HG02763 (cell line): ENCODE measurements at regions not wholly inside any gene's neighbourhood (a gene's known extent, or its start where the extent isn't known, plus 50 kb on each side); places are given as distances from the start of the nearest gene placed in this dataset.
"Not testable (repeated sequence)": the region's sequence is repeated elsewhere in the genome, so short reads cannot be mapped to it uniquely, and the experiment has no call there.

Source experiments
- ATAC-seq: cut with Tn5 transposase; IDR thresholded peaks from one replicate; pipeline ENCODE4 v1.9.1; 2021; ENCODE audit warnings: mild to moderate bottlenecking, moderate library complexity; ENCODE audit not compliant: unreplicated experiment

DNA sequence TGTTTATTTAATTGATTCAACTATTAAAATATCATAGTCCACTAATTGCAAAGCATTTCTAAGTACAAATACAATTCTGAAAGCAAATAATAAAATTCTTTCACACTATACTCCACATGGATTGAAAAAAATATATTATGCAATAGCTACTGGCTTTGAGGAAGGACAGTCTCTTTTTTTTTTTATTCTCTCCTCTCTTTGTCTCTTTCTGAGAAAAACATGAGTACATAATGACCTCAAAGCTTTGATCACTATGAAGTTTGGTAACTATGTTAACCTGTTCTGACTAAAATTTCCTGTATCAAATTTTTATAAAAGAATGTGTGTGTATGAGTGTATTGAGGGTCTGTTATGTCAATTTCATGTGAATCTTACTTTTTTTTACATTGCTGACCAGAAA, 96.2 kb downstream of the RGS2 start:
- no peak for ATAC-seq

DNA sequence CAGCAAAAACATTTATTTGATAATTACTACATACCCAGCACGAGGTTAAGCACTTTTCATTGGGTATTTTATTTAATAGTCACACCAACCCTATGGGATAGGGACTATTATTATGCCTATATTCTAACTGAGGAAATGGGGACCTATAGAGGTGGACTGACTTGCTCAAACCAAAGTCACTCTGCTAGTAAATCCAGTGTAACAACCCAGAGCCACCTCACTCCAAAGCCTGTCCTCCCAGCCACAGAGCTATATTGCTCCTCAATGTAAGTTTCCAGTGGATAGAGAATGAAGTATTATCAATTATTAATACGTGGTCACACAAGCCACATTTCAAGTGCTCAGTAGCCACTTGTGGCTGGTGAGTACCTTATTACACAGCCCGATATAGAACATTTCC, 97.5 kb downstream of the RGS2 start:
- ATAC-seq: no peak

DNA sequence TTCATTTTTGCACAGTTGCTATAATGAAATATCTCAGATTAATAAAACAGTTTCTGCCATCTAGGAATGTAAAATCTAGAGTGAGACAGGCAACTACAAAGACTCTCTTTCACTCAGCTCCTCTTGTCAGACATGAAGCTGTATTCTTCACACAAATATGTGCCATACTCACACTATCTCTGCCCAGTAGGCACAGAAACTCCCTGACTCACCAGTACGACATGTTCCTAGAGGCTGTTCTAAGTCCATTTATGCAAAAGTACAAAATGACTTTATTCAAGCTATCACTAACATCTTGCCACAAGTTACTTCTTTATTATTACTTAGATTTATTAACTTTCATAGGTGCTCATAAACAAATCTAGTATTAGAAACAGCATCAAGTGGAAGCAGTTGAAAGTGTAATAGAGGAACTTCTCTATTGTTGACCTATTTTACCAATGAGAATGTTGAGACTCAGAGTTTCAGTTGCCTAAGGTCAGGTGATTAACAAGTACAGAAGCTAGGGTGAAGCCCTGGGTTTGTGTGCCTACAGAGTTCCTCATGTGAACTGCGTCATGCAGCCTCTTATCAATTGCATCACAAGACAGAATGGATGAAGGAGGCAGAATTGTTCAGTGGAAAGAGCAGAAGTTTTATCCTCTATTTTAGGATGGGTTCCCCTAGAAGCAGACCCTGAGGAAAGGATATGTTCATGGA, 98.9 kb downstream of the RGS2 start:
- peak; percentile 40 for ATAC-seq

DNA sequence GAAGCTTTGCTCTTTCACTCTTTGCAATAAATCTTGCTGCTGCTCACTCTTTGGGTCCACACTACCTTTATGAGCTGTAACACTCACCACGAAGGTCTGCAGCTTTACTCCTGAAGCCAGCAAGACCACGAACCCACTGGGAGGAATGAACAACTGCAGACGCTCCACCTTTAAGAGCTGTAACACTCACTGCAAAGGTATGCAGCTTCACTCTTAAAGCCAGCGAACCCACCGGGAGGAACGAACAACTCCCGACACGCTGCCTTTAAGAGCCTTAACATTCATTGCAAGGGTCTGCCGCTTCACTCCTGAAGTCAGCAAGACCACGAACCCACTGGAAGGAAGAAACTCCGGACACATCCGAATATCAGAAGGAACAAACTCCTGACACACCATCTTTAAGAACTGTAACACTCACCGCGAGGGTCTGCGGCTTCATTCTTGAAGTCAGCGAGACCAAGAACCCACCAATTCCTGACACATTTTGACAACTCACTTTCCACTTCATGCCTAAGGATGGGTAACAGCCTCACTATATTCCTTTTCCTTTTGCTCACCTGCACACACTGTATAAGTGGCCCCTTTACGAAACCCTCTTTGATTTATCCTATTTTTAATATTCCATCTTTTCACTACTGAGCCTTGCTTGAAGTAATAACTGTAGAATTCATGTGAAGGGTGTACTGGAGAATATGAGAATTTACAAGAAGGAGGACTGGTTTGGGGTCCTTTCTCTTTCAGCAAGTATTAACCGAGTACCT, 103.2 kb downstream of the RGS2 start:
- ATAC-seq: not testable (repeated sequence)

DNA sequence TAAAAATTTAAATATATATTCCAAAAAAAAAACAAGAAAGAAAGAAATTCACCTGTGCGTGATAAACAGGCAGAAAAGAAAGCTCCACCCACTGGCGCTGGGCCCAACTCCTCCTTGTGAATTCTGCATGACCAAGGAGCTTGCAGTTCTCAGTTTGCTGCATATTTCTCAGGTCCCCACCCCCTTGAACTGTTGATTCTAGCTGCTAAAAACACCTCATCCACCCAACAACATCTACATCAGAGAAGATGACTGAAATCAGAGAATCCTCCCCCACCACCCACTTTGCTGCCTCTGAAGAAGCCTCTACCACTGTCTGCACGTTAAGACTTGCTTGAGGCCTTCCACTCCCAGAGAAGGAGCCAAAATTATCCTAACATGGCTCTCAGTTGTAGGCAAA, 104.8 kb downstream of the RGS2 start:
- ATAC-seq: no peak

DNA sequence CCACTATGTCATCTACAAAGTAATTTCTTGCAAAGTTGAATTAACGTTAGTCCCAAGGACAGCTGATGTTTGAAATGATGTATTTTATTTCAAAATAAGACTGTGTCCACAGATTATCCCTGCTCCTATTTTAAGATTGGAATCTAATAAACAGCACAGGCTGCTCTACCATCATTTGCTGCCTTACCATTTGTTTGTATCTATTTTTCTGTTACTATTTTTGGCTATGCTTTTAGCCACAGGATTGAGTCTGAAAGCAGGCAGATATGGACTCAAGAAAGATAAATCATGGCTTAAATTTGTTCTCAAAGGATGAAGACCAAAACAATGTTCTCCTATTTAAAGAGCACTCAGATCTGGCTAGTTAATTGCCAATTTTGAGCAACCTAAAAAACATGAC, 105.3 kb downstream of the RGS2 start:
- no peak for ATAC-seq

DNA sequence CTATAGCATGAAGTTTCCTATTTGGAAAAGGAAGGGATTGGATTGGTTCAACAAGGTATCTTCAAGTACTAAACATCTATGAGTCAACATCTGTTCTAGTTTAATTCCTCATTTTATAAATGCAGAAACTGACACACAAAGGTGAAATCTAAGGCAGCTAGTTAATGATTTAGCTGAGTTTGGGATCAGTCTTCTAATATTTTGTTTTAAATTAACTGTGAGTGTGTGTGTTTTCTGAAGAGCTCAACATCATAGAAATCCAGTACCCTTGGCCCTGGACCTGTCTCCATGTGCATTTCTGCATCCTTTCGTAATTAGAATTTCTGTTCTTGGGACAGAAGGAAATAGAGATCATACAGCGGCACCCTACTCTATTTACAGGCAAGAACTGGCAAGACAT, 105.9 kb downstream of the RGS2 start:
- no peak for ATAC-seq

DNA sequence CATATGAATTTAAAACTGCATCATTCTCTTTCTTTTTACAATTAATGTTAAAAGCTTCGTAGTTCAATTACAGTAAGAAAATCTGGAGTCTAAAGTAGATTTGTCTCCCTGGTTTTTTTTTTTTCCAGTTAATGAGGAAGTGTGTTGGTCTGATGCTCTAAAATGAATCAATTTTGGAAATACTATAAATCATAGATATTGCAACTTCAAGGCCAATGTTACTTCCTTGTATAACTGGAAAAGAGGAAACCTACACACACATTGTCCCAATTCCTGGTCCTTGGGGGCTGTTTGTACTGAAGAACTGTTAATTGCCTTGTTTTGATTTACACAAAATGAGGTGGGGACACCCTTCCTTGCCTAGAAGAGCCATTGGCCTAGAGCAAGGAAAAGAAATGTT, 107.2 kb downstream of the RGS2 start:
- ATAC-seq: no peak

DNA sequence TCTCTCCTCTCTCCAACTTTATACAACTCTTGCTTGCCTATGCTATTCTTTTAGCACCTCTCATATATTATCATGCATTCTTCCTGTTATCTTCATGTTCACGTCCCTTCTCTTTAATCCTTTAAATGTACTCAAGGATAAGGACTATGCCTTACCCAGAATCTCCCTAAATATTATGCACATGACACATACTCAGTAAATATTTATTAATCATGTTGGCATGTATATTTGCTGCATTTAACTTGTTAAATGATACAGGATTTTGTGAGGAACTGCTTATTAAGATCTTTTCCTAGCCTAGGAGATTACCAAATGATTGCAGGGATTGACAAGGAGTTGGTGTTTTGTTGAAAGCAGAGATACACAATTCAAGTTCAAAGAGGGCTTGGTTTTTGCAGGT, 109.4 kb downstream of the RGS2 start:
- ATAC-seq: no peak

DNA sequence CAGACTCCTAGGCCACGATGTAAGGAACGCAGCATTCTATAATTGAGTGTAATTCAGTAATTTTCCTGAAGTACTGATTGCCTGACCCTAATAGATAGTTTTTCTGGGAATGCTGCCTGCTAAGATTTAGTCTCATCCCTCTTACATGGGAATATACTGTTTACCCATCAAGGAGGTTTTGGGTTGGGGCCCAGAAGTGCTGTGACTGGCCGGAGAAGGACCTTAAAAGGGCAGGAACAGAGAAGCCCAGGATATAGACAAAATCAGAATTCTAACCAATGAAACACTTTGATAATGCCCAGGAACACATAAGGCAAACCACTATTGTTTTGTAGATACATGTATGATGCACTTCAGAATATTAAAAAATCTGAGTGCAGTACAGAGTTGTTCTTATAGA, 111.6 kb downstream of the RGS2 start:
- ATAC-seq: no peak

DNA sequence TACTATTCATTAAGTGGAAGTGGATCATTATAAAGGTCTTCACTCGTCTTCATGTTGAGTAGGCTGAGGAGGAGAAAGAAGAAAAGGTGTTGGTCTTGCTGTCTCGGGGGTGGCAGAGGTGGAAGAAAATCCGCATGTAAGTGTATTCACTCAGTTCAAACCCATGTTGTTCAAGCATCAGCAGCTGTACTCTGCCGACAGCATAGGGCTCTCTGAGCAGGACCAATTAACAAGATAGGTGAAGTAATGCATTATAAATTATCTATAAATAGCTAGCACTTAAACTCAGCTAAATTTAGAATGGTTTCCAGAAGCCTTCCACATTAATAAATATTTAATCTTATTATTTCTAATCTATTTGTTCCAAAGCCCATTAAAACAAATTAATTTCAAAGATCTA, 116.8 kb downstream of the RGS2 start:
- ATAC-seq: no peak

DNA sequence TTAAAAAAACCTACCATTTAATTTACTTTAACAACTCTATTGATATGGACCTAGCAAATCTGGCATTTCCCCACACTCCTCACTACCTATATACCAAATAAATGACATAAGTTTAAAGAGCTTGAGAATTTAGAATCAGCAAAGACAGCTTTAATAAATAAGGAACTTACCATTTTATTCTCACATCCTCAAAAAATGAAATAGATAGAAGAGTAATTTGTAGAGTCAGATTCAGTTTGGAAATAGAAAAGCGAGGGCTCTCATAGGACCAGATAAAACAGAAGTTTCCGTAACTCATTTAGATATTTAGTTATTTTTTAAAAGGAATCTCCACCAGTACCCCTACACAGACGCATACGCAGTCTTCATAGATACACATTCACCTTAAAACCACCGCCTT, 117.9 kb downstream of the RGS2 start:
- ATAC-seq: no peak

DNA sequence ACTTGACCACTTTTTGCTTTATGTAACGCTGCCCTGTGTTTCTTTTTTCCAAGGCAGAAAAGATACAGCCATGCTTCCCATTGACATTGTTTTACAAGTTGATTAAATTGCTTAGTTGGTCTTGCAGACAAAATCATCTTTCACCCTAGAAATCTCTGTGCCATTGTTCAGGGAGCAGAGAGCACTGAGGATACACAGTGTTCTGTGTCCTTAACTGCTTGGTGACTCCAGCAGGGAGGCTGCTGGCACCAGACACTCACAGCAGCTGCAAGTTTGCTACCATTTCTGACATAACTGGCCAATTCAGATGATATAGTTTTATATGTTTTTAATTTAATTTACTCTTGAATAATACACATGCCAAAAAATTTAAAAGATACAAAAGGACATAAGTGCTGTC, 118.7 kb downstream of the RGS2 start:
- ATAC-seq: no peak

DNA sequence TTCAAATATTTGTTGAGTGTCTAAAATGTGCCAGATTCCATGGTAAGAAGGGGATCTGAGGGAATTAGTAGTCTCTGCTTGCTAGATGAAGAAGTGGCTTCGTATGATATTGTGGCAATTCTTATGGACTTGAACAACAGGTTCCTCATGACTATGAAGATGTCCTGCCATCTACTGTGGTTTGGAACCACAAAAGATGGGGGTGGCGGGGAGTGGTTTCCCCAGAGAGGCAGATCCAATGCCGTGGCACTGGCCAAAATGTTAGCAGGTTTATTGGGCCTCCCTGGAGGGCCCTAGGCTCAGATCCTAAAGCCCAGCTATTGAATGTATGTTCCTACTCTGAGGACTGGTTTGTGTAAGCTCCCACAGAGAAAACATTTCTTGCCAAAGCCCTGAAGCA, 120.8 kb downstream of the RGS2 start:
- no peak for ATAC-seq

DNA sequence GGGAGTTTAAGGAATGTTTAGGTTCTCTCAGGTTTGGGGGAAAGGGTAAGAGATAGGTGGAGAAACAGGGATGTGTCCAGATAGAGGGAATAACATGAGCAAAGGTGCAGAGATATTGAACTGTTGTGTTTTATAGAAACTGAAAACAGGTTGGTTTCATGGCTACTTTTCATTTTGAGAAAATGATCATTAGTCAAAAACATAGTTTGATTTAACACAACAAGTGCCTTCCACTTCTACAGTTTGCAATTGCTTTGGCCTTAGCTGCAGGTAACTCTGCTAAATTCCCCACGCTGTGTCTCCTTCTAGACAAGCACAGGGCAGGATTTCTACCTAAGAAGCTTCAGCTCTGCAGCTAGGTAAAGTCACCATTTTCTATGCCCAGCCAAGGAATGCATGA, 124.9 kb downstream of the RGS2 start:
- no peak for ATAC-seq

DNA sequence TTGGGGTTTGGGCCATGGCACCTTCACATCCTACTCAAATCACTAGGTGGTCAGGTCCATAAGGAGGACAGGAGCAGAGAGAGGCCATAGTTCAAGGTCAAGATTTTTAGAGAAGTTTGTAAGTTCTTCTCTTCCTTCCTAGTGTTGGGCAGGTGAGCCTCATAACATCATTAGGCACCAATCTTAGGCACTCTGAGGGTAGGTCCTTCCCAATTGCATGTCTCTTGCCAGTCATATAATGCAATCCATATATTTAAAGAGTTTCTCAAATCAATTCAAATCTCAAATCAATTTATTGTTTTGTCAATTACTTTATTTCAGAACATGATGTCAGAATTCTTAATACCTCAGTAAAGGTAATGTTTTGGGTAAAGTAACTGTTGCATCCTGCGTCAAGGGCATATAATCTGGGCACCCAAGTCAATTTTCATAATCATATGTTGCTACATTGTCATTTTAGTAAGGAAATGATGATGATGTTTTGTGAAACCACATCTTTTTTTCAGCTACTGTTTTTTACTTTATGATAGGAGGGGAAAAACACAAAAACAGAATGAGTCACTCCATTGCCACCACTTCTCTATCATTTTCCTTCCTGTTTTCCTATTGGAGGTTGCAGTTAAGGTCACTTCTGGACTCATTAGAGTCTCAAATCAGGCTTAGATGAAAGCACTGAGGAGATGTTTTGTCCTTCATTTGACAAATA, 122.7 kb downstream of the UCHL5 start:
- ATAC-seq: no peak

DNA sequence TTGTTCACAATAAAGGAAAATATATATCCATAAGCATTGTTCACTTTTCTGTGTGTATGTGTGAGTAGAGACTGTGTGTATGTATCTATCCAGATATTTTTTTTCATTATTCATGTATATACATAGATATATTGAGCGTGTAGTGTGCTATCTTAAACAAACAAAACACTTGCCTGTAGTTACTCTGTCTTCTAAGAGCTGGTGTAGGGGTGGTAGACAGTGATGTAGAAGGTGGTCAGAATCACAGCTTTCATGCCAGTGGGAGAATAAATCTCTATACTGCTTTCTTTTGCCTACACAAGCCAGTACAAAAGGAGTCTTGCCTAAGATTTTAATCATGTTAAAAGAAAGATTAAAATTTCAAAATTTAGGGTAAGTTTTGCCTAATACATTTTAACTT, 122.0 kb downstream of the UCHL5 start:
- ATAC-seq: no peak

DNA sequence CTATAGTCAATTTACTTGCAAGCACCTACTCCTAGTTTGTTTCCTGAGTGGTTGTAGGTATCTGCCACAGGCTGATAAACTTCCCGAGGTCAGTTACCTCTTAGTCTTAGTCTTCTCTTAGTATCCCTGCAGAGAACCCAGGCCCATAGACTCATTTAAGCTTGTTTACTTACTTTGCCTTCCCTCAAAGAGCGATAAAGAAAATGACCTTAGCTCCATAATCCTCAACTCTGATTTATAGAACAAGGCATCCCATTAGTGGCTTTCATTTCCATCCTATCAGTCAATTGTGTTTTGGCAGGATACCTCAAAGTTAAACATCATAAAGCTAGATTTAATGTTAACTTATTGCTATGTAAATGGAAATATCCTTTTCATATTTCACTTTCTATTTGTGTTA, 119.7 kb downstream of the UCHL5 start:
- no peak for ATAC-seq

DNA sequence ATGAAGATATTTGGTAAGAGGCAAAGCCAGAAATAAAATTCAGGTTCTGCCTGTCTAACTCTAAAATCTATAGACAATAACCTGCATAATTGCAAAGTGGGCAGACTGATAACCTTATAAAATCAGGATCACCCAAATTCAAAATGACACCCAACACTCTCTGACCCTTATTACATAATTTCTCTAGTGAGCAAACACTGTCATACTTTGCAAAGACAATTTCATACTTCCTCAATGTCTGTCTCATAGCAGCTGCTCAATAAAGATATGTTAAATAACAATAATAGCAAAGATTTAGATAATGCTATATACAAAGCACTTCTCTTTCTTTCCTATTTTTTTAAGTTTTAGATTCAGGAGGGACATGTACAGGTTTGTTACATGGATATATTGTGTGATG, 118.5 kb downstream of the UCHL5 start:
- no peak for ATAC-seq

DNA sequence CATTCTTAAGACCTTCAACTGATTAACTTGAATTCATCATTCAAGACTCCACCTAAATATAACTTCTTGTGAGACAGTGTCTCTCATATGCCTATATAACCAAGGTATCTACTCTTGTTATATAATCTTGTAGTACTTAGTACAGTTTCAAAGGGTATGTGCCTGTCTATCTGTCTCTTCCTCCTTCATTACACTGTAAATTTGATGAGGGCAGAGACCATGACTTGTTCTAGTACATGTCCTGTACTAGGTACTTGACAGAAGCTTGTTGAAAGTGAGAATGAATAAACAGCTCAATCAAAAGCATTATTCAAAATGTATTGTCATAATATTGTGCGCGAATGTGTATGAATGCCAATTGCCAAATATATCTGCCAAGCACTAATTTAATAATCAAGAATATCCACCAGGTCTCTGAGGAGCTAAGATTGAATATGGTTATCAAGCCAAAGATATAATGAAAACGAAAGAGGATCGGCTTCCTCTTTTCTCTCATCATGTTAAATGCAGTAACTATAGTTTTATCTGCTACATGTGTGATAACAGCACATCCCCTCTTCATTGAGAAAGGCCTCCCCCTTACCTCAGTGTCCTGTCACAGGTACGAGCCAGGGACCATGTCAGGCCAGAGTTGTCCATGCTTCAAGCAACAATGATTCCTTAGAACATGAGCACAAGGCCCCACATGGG, 117.3 kb downstream of the UCHL5 start:
- peak; percentile 64 for ATAC-seq

DNA sequence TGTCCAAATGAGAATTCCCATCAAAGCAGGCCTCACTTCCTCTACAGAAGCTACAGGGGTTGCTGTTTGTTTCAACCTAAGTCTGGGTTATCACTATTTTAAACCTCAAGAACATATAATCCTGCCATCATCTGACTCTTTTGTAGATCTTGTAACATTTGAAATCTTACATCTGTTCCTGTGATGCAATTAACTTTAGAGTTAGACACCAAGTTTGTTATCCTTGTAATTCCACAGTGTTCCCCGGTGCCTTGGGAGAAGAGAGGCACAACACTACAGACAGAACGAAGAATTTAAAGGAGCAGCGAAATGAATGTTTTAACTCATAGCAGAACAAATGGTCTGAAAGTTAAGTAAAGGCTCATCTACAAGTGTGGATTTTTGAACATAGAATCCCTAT, 116.1 kb downstream of the UCHL5 start:
- ATAC-seq: no peak

DNA sequence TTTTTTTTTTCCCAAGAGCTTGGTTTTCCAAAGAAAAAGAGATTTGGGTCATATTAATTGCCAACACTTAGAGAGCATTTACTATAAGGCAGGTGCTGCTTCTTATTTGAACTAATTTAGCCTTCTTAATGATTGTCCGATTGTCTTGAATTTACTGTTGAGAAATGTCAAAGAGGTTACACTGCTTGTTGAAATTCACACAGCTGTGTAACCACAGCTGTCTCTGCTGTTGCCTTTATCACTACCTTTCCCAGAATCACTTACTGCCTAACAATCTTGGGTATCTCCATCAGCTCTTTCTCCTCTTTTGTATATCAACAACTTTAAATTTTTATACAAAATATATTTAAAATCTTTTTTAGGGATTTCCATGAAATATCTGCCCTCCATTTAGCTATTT, 115.6 kb downstream of the UCHL5 start:
- ATAC-seq: no peak
